LNCAP (cell line): ENCODE measurements at regions not wholly inside any gene's neighbourhood (a gene's known extent, or its start where the extent isn't known, plus 50 kb on each side); places are given as distances from the start of the nearest gene placed in this dataset.

Experiments
- TF ChIP-seq, protein P1 (sequence below): fragments of 450-650 bp; IDR thresholded peaks from 2 replicates; pipeline ENCODE4 v1.5.1; 2017; ENCODE audit warnings: mild to moderate bottlenecking

DNA sequence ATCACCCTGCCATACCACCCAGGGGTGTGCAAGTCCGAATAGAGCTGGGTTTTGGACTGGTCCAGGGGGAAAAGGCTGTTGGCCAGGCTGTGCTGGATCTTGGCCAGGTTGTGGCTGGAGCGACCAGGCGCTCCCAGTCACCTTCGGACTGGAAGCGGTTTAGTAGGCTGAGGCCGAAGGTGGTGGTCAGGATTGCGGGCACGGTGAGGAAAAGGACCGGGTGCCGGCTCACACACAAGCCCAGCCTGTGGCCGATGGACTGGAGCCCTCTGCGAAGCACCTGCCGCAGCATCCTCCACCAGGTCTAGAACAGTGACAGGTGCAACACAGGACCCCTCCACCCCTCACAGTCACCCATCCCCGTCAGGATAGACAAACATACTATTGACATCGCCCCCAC, 590.6 kb upstream of the PTCHD4 start:
- TF ChIP-seq, protein P1, sequence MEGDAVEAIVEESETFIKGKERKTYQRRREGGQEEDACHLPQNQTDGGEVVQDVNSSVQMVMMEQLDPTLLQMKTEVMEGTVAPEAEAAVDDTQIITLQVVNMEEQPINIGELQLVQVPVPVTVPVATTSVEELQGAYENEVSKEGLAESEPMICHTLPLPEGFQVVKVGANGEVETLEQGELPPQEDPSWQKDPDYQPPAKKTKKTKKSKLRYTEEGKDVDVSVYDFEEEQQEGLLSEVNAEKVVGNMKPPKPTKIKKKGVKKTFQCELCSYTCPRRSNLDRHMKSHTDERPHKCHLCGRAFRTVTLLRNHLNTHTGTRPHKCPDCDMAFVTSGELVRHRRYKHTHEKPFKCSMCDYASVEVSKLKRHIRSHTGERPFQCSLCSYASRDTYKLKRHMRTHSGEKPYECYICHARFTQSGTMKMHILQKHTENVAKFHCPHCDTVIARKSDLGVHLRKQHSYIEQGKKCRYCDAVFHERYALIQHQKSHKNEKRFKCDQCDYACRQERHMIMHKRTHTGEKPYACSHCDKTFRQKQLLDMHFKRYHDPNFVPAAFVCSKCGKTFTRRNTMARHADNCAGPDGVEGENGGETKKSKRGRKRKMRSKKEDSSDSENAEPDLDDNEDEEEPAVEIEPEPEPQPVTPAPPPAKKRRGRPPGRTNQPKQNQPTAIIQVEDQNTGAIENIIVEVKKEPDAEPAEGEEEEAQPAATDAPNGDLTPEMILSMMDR, result no peak

DNA sequence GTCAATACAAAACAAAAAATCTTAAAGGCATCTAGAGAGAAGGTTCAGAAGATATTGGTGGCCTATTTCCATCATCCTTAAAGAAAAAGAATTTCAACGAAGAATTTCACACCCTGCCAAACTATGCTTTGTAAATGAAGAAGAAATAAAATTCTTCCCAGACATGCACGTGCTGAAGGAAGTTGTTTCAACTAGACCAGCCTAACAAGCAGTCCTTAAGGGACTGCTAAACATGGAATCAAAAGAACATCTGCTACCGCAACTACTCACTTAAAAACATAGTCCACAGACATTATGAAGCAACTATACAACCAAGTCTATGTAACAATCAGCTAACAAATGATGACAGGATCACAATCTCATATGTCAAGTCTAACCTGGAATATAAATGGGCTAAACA, 584.9 kb upstream of the PTCHD4 start:
- TF ChIP-seq, protein P1, result no peak

DNA sequence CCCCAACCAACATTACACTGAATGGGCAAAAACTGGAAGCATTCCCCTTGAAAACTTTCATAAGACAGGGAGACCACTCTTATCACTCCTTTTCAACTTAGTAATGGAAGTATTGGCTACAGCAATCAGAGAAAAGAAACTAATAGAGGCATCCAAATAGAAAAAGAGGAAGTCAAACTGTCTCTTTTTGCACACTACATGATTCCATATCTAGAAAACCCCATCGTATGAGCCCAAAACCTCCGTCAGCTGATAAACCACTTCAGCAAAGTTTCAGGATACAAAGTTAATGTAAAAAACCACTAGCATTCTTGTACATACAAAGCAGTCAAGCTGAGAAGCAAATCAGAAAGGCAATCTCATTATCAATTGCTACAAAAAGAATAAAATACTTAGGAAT, 580.4 kb upstream of the PTCHD4 start:
- TF ChIP-seq, protein P1, result no peak

DNA sequence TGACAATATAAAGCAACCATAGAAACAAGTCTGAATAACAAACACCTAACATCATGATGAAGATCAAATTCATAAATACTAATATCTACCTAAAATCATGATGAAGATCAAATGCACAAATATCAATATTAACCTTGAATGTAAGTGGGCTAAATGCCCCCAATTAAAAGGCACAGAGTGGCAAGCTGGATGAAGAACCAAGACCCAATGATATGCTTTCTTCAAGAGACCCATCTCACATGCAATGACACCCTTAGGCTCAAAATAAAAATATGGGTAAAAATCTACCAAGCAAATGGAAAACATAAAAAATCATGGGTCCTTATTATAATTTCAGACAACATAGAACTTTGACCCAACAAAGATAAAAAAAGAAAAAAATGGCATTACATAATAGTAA, 578.5 kb upstream of the PTCHD4 start:
- TF ChIP-seq, protein P1, result no peak

DNA sequence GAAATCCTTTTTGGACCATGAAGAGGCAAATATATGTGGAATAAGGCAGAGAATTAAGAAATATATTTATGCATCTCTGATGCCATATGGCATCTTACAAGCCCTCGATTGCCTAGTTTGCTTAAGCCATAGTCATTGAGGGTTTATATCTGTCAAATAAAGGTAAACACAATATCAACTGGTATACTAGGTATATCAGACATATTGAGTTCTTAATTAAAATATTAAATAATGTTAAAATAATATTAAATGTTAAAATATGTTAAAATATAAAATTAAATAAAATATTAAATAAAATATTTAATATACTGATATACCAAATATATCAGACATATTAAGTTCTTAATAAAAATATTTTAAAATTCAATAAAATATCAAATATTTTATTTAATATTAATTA, 567.4 kb upstream of the PTCHD4 start:
- TF ChIP-seq, protein P1, result no peak

DNA sequence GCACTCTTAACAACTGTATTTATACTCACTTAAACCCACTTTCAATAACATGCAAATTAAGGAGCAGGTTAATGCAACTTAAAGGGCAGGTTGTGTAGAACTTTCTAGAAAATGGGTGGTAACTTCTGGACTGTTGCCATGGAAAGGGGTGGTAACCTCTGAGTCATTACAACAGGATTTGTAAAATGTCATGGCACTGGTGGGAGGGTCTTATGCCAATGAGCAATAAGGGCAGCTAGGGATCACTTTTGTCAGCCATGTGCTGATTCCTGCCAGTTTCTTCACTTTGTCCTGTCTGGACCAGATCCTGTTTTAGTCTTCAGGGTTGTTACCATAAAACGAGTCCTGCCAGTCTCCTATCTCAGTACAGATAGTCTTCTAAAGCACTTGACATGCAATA, 560.5 kb upstream of the PTCHD4 start:
- TF ChIP-seq, protein P1, result no peak

DNA sequence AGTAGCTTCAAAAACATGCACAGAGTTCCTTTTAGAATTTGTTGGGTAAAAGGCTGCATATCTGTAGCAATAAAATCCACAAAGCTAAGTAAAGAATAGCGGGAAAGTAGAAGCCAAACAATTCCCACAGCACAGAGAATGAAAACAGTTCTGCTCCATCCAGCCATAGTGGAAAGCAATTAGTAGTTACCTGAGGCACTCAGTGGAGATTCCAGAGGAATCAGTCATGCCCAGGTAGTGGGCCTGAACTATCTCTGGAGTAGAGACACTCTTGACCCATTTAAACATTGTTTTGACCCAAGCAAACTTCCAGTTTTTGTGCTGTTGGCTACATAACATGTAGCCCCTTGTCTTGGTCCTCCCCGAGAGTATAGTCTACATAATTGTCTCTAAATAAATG, 559.5 kb upstream of the PTCHD4 start:
- TF ChIP-seq, protein P1, result no peak

DNA sequence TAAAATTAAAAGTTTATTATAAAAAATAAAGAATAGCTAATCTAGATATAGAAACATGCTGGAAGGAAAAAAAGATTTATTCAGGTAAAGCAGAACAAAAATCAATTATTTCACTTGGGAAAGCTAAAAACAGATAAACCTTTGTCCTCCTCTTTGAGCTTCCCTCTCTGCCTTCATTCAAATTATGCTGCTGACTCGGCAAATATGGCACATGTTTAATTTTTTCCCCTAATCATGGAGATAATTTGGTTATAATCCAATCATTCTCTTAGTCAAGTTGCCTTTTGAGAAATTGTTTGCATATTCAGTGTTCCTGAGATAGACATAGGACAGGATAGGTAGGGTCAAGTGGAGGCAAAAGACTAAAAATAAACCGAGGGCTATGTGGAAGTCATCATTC, 556.8 kb upstream of the PTCHD4 start:
- TF ChIP-seq, protein P1, result no peak
